ENCODE measurements at regions not wholly inside any gene's neighbourhood (a gene's known extent, or its start where the extent isn't known, plus 50 kb on each side); places are given as distances from the start of the nearest gene placed in this dataset.

GRCh38 chr11:15725246-15725645 lies 610.5 kb downstream of the INSC start:
- in situ Hi-C loops (cut with HindIII; ENCODE audit: low pct_unique_long_range_greater_than_20kb, low sequenced_read_pairs): no loop called here
- no peak for DNase-seq (ENCODE audit: low read depth)

DNA sequence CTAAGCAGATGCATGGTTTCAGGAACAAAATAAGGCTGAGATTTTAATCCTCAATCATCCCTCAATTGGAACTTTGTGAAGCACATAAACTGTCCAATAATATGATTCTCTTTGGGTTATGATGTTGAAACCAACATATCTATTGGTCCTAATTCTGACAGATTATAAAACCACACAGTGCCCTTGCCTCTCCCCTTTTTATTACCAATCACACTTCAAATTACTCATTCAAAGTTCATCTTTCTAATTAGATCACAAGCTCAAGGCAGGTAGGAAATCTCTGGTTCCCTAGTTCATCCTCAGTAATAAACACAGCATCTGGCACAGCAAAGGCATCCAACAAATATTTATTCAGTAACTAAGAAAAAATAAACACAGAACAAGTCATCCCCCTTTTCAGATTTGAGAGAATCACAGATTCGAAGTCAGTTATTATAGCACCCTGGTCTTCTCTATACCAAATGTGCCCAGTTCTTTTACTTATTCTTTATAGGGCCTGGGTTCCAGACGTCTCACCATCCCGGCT lies 611.6 kb downstream of the INSC start:
- in situ Hi-C loops (cut with HindIII; ENCODE audit: low pct_unique_long_range_greater_than_20kb, low sequenced_read_pairs): no loop called here
- no peak for DNase-seq (ENCODE audit: low read depth)

GRCh38 chr11:15726893-15727519 lies 612.3 kb downstream of the INSC start:
- DNase-seq (ENCODE audit: low read depth): no peak
- in situ Hi-C loops (cut with HindIII; ENCODE audit: low pct_unique_long_range_greater_than_20kb, low sequenced_read_pairs): no loop called here

DNA sequence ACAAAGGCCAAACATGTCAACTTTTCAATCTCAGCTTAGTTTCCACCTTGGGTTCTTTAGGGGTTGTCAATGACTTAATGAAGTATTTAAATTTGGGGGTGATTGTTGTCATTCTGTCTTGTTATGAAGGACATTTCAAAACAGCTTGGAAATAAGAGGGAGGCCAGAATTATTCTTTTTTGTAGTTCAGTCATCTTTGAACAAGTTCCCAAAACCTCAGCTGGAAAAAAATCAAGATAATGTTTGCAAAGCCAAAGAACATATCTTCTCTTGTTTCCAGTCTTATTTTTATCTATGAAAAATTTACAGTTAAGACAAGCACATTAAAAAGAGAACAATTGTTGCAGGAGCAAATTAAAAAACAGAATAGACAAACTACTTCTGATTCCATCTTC lies 612.8 kb downstream of the INSC start:
- no peak for DNase-seq (ENCODE audit: low read depth)
- in situ Hi-C loops (cut with HindIII; ENCODE audit: low pct_unique_long_range_greater_than_20kb, low sequenced_read_pairs): no loop called here

- DNase-seq (ENCODE audit: low read depth): no peak
- in situ Hi-C loops (cut with HindIII; ENCODE audit: low pct_unique_long_range_greater_than_20kb, low sequenced_read_pairs): no loop called here
Observed at GRCh38 chr11:15728207-15728606, 613.5 kb downstream of the INSC start.

DNA sequence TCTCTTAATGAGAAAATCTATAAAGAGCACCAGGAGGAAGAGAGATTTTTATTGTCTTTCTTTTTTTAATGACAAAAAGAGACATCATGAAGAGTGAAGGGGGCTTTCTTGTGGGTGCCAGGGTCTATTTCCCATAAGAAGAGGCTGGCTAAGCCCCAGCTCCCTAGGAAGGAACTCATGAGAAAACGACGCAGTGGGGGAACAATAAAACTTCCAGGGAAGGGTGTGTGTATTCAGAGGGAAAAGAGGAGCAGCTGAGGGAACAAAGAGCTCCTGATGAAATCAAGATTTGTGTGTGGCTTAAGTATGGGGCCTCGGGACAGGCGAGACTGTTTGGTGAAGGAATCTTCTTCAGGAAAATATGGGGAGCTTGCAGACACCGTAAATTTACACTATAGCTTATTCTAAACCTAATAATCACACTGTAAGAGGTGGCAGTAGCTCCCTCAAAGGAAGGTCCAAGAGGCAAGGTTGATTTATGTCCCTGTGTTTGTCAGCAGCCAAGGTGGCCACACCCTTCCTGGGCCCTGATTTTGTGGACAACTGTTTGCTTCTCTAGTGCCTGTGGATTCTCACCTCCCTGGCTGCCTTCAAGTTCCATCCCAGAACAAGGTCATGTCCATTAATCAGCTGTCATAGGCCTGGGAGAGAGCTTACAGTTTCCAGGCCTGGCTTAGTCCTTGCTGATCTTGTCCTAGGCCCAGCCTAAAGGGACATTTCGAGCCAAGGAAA lies 615.7 kb downstream of the INSC start:
- no peak for DNase-seq (ENCODE audit: low read depth)
- in situ Hi-C loops (cut with HindIII; ENCODE audit: low pct_unique_long_range_greater_than_20kb, low sequenced_read_pairs): no loop called here

- DNase-seq (ENCODE audit: low read depth): no peak
- in situ Hi-C loops (cut with HindIII; ENCODE audit: low pct_unique_long_range_greater_than_20kb, low sequenced_read_pairs): no loop called here
Observed at GRCh38 chr11:15730995-15731385, 616.3 kb downstream of the INSC start.

GRCh38 chr11:15735706-15736105 lies 620.6 kb downstream of the SOX6 start:
- in situ Hi-C loops (cut with HindIII; ENCODE audit: low pct_unique_long_range_greater_than_20kb, low sequenced_read_pairs): no loop called here
- DNase-seq (ENCODE audit: low read depth): no peak

- in situ Hi-C loops (cut with HindIII; ENCODE audit: low pct_unique_long_range_greater_than_20kb, low sequenced_read_pairs): no loop called here
- no peak for DNase-seq (ENCODE audit: low read depth)
Observed at GRCh38 chr11:15737320-15737719, 619.0 kb downstream of the SOX6 start.

- in situ Hi-C loops (cut with HindIII; ENCODE audit: low pct_unique_long_range_greater_than_20kb, low sequenced_read_pairs): no loop called here
Observed at GRCh38 chr11:15738931-15739330, 617.4 kb downstream of the SOX6 start.

DNA sequence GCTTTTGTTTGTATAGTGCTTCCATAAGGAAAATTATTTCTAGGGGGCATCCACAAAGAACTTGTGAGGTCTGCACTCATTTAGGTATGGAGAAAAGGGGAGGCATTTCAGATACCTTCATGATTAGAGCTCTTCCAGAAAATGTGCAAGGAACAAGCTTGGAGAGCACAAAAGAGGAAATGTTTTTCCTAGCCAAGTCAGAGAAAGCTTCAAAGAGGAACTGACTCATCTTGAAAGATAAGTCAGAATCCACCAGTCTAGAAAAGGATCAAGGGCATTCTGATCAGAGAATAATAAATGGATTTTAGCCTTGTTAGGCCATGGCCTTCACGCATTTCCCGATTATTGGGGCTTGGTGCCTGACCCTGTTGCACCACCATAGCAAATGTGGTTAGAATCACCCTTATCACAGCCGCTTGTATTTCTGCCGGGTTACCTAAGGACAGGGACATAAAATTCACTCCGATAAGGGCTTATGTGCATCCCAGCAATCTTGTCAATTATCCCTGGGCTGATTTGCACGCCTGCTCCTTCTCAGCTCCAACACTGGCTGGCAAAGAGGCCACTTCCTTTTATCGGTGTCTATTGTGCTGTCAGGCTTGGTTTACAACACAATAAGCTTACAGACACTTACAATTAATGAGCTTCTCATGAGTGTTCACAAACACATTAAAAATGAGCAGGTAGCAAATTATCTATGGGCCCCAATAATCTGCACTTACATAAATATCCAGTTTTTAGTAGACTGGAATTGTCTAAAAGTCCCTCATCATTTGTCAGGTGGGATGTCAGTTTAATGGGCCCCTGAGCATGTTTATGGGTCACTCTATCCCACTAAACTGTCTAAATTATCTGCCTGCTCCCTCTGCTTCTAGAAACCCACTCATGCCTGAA lies 613.5 kb downstream of the SOX6 start:
- in situ Hi-C loops (cut with HindIII; ENCODE audit: low pct_unique_long_range_greater_than_20kb, low sequenced_read_pairs): no loop called here

More at GRCh38 chr11:15738931-15739330, 617.4 kb downstream of the SOX6 start:
- DNase-seq (ENCODE audit: low read depth): no peak

GRCh38 chr11:15744693-15745092 lies 611.7 kb downstream of the SOX6 start:
- in situ Hi-C loops (cut with HindIII; ENCODE audit: low pct_unique_long_range_greater_than_20kb, low sequenced_read_pairs): no loop called here
- DNase-seq (ENCODE audit: low read depth): no peak

More for the DNA sequence above, 613.5 kb downstream of the SOX6 start:
- no peak for DNase-seq (ENCODE audit: low read depth)

DNA sequence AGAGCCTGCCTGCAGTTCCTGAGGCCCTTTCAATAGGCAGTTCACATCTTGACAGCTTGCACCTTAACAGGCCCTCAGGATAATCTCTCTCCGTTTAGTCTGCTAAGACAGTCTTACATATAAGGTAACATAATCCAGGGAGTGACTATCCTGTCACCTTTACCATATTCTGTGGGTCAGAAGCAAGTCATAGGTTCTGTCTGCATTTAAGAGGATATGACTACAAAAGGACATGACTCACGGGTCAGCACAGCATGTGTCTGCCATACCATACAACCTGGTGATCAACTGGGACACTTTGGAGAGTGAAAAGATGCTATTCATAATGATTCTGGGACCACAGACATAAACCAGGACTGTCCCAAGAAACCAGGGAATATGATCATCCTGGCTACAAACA lies 611.1 kb downstream of the SOX6 start:
- in situ Hi-C loops (cut with HindIII; ENCODE audit: low pct_unique_long_range_greater_than_20kb, low sequenced_read_pairs): no loop called here
- DNase-seq (ENCODE audit: low read depth): no peak

DNA sequence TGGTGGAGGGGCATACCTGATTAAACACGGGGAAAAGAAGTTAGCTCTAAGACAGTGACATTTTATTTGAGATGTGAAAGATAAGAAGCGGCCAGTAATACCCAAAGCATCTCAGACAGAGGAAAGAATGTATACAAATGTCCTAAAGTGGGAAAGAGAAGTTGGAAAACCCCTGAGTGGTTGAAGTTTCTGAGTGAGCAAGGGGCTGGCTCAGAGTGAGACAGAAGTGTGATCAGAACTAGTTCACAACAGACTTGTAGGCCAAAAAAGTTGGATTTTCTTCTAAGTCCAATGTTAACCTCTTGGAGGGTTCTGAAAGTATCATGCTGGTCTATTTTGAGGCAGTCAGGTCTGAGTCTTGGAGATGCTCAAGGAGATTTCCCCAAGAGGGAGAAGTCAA lies 608.7 kb downstream of the SOX6 start:
- DNase-seq (ENCODE audit: low read depth): no peak
- in situ Hi-C loops (cut with HindIII; ENCODE audit: low pct_unique_long_range_greater_than_20kb, low sequenced_read_pairs): no loop called here

GRCh38 chr11:15748132-15748531 lies 608.2 kb downstream of the SOX6 start:
- no peak for DNase-seq (ENCODE audit: low read depth)
- in situ Hi-C loops (cut with HindIII; ENCODE audit: low pct_unique_long_range_greater_than_20kb, low sequenced_read_pairs): no loop called here

GRCh38 chr11:15748741-15749140 lies 607.6 kb downstream of the SOX6 start:
- in situ Hi-C loops (cut with HindIII; ENCODE audit: low pct_unique_long_range_greater_than_20kb, low sequenced_read_pairs): no loop called here
- DNase-seq (ENCODE audit: low read depth): no peak

DNA sequence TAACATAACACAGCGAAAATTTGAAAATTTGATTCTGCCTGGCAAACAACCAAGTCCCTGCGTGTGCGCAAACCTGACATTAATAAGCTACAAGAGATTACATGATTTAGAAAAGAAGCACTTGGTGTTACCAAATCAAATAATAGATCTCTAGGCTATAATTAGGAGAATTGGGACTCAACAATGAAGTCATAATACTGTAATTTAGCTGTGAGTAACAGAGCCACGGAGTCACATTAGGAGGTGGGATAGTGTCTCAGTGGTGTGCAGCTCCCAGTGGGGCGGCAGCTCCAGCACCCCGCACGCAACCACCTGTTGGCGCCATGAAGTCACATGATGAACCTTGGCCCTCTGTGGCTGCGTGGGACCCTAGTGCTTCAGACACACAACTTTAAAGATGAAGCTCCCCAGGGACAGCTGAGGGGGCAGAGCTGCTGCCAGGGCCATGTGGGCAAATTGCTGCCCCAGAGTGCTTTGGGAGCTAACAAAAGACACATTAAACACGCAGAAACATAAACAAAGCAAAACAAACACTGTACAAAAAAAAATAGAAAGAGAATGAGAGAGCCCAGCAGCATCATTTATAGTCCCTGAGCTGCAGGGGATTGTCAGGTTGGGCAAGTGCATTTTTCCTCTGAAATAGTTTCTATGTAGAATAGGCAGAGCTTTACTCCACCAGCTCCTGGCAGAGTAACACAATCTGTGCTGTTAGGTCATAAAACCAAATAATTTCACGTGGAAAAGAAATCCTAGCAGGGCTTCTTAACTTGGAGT lies 605.6 kb downstream of the SOX6 start:
- in situ Hi-C loops (cut with HindIII; ENCODE audit: low pct_unique_long_range_greater_than_20kb, low sequenced_read_pairs): no loop called here
- no peak for DNase-seq (ENCODE audit: low read depth)

DNA sequence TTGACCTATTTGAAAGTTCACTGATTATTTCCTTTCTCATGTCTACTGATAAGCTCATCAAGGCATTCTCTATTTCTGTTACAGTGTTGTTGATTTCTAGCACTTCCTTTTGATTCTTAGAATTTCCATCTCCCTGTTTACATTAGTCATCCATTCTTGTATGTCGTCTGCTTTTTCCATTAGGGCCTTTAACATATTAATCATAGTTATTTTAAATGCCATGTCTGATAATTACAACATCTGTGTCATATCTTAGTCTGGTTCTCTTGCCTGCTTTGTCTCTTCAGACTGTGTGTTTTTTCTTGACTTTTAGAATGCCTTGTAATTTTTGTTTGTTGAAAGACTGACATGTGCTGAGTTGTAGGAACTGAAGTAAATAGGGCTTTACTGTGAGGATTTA lies 602.1 kb downstream of the SOX6 start:
- no peak for DNase-seq (ENCODE audit: low read depth)
- in situ Hi-C loops (cut with HindIII; ENCODE audit: low pct_unique_long_range_greater_than_20kb, low sequenced_read_pairs): no loop called here

All from Caki2 (cell line).